MM.1S (cell line): ENCODE measurements at regions not wholly inside any gene's neighbourhood (a gene's known extent, or its start where the extent isn't known, plus 50 kb on each side); places are given as distances from the start of the nearest gene placed in this dataset.

Source experiments
- EZH2 ChIP-seq: fragments of 300-600 bp; sonication (generic); optimal IDR thresholded peaks from 2 replicates; pipeline ENCODE3; 2017; ENCODE audit warnings: low read depth, mild to moderate bottlenecking, antibody characterized with exemption, low read length, mixed read lengths
- EZH2phosphoT487 ChIP-seq: fragments of 300-600 bp; sonication (generic); IDR thresholded peaks from 2 replicates; pipeline ENCODE4 v1.6.1; 2018; ENCODE audit warnings: antibody characterized with exemption, low read length
- TF ChIP-seq, protein P1 (sequence below): fragments of 300-600 bp; sonication (generic); IDR thresholded peaks from 2 replicates; pipeline ENCODE4 v1.5.1; 2016; ENCODE audit warnings: antibody characterized with exemption, low read length, mixed read lengths

DNA sequence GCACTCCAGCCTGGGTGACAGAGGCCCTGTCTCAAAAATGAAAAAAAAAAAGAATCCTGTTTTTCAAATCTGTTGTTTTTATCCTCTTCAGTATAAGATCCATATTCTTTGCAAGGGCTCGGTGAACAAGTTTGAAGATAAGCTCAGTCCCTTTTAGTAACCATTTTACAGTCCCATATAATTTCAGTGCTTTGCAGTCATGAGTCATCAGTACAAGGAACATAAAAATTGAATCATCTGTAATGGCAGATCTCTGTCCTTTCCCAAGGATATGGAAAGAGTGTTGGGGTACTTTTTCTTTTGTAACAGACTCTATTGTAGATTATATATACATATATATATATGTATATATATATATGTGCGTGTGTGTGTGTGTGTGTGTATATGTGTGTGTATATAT, 52.2 kb upstream of the ZPBP start:
- TF ChIP-seq, protein P1, sequence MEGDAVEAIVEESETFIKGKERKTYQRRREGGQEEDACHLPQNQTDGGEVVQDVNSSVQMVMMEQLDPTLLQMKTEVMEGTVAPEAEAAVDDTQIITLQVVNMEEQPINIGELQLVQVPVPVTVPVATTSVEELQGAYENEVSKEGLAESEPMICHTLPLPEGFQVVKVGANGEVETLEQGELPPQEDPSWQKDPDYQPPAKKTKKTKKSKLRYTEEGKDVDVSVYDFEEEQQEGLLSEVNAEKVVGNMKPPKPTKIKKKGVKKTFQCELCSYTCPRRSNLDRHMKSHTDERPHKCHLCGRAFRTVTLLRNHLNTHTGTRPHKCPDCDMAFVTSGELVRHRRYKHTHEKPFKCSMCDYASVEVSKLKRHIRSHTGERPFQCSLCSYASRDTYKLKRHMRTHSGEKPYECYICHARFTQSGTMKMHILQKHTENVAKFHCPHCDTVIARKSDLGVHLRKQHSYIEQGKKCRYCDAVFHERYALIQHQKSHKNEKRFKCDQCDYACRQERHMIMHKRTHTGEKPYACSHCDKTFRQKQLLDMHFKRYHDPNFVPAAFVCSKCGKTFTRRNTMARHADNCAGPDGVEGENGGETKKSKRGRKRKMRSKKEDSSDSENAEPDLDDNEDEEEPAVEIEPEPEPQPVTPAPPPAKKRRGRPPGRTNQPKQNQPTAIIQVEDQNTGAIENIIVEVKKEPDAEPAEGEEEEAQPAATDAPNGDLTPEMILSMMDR = no peak
- TF ChIP-seq EZH2 = no peak
- TF ChIP-seq EZH2phosphoT487 = no peak
